Activated naive CD8-positive, alpha-beta T cell (primary cell): ENCODE measurements at regions not wholly inside any gene's neighbourhood (a gene's known extent, or its start where the extent isn't known, plus 50 kb on each side); places are given as distances from the start of the nearest gene placed in this dataset.
"Not testable (repeated sequence)": the region's sequence is repeated elsewhere in the genome, so short reads cannot be mapped to it uniquely, and the experiment has no call there.

ENCODE experiments used
- H3K27ac Mint-ChIP-seq: one replicate; pipeline ENCODE4 v1.8.0; 2021; ENCODE audit warnings: mixed read lengths
- H3K27me3 Mint-ChIP-seq: one replicate; pipeline ENCODE4 v1.8.0; 2021; ENCODE audit warnings: mixed read lengths
- H3K36me3 Mint-ChIP-seq: one replicate; pipeline ENCODE4 v1.8.0; 2021; ENCODE audit warnings: mixed read lengths
- H3K4me1 Mint-ChIP-seq: one replicate; pipeline ENCODE4 v1.8.0; 2021; ENCODE audit warnings: low read depth, mixed read lengths
- H3K4me3 Mint-ChIP-seq: one replicate; pipeline ENCODE4 v1.8.0; 2021; ENCODE audit warnings: mild to moderate bottlenecking, mixed read lengths
- H3K9me3 Mint-ChIP-seq: one replicate; pipeline ENCODE4 v1.8.0; 2021; ENCODE audit warnings: low read depth, mixed read lengths

- no peaks in the 10 kb centered on the region for H3K27me3 Mint-ChIP-seq
- H3K27ac Mint-ChIP-seq, result no peak overlapping the region
- H3K4me1 Mint-ChIP-seq, result no peaks in the 10 kb centered on the region
- H3K36me3 Mint-ChIP-seq, result no peaks in the 10 kb centered on the region
- H3K4me3 Mint-ChIP-seq, result no peak overlapping the region
- peaks cover 24% of the 10 kb centered on the region for H3K9me3 Mint-ChIP-seq
Observed at GRCh38 chr16:61530697-61531096, 505.5 kb downstream of the CDH8 start.

DNA sequence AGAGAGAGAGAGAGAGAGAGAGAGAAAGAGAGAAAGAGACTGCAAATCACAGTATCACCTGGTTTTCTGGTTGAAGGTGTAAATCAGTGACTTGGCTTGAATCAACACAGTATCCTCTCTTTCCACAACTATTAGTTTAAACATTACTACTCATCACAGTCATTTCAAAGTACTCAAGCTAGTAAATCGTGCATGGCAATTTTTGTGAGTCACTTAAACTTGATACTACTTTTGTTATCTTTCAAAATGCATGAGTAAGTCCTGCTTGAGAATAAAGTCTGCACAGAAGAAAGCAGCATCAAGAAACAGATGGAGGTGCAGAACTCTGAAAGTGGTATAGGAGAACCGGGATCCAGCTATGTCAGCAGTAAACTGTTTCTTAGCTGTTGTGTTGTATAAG lies 535.4 kb downstream of the CDH8 start:
- H3K36me3 Mint-ChIP-seq, result no peaks in the 10 kb centered on the region
- no peaks in the 10 kb centered on the region for H3K27me3 Mint-ChIP-seq
- no peaks in the 10 kb centered on the region for H3K4me1 Mint-ChIP-seq
- peaks cover 3% of the 10 kb centered on the region for H3K9me3 Mint-ChIP-seq
- H3K27ac Mint-ChIP-seq, result no peak overlapping the region
- H3K4me3 Mint-ChIP-seq, result no peak overlapping the region

- H3K36me3 Mint-ChIP-seq, result no peaks in the 10 kb centered on the region
- no peak overlapping the region for H3K4me3 Mint-ChIP-seq
- H3K9me3 Mint-ChIP-seq, result peaks cover 24% of the 10 kb centered on the region
- H3K27me3 Mint-ChIP-seq, result no peaks in the 10 kb centered on the region
- H3K4me1 Mint-ChIP-seq, result no peaks in the 10 kb centered on the region
- no peak overlapping the region for H3K27ac Mint-ChIP-seq
Observed at GRCh38 chr16:61480250-61480649, 556.0 kb downstream of the CDH8 start.

- Mint-ChIP-seq H3K4me3 (no peak overlapping the region), H3K4me1 (no peaks in the 10 kb centered on the region), H3K36me3 (no peaks in the 10 kb centered on the region), H3K9me3 (peaks cover 10% of the 10 kb centered on the region), H3K27ac (no peak overlapping the region), H3K27me3 (no peaks in the 10 kb centered on the region)
Observed at GRCh38 chr16:61471737-61472136, 564.5 kb downstream of the CDH8 start.

GRCh38 chr16:61471023-61471422 lies 565.2 kb downstream of the CDH8 start:
- H3K27ac Mint-ChIP-seq, result no peak overlapping the region
- H3K4me3 Mint-ChIP-seq, result no peak overlapping the region
- H3K36me3 Mint-ChIP-seq, result no peaks in the 10 kb centered on the region
- no peaks in the 10 kb centered on the region for H3K27me3 Mint-ChIP-seq
- H3K9me3 Mint-ChIP-seq, result peaks cover 14% of the 10 kb centered on the region
- H3K4me1 Mint-ChIP-seq, result no peaks in the 10 kb centered on the region

DNA sequence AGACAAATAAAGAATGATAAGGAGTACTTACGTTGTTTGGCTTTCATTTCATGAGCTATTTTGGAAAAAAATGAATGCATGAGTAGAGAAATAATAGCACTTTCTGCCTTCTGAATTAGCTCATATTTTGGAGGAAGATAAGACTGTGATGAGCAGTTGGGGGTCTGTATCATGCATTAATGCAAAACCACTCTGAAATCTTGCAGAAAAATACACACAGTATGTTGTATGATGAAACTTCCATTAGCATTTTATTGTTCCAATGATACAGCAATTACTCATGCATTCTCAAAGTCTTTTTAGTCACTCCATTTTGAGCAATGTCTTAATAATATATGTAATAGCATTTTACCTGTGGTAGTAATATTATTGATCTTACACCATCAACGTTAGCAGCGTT lies 571.0 kb downstream of the CDH8 start:
- no peak overlapping the region for H3K4me3 Mint-ChIP-seq
- H3K36me3 Mint-ChIP-seq, result no peaks in the 10 kb centered on the region
- peaks cover 18% of the 10 kb centered on the region for H3K9me3 Mint-ChIP-seq
- H3K4me1 Mint-ChIP-seq, result no peaks in the 10 kb centered on the region
- no peak overlapping the region for H3K27ac Mint-ChIP-seq
- no peaks in the 10 kb centered on the region for H3K27me3 Mint-ChIP-seq

DNA sequence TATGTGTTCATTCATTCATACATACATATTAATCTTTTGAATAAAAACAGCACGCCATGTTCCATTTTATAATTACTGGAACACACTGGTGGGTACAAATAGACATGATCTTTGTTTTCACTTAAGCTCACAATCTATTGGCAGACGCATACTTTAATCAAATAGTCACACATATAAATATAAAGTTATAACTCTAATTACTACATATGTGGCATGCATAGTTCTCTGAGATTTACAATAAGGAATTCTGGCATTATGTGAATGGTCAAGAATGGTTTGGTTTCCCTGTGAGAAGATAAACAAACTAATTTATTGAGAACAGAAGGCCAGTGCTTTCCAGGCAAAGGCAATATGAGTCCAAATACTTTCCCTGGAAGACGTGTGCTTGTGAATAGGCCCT lies 576.2 kb downstream of the CDH8 start:
- Mint-ChIP-seq H3K27ac (no peak overlapping the region), H3K36me3 (no peaks in the 10 kb centered on the region), H3K4me1 (no peaks in the 10 kb centered on the region), H3K4me3 (no peak overlapping the region), H3K27me3 (no peaks in the 10 kb centered on the region), H3K9me3 (peaks cover 25% of the 10 kb centered on the region)

DNA sequence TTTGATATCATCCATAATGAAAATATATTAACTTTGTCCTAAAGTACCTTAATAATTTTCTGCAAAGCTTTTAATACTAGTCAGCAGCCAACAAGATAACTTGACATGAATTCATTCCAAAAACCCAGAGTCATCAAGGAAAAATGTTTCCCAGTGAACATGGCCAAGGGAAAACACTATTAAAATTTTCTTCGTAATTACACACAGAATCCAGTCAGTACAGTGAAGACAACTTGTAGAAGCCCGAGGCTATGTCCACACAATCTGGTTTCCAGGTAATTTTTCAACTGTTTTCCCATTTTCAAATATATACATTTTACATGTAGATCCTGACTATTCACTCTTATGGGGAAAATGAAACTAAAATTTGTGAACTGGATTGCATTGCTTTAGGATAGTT lies 600.9 kb downstream of the CDH8 start:
- Mint-ChIP-seq H3K27ac (no peak overlapping the region), H3K9me3 (peaks cover 24% of the 10 kb centered on the region), H3K27me3 (no peaks in the 10 kb centered on the region), H3K4me1 (no peaks in the 10 kb centered on the region), H3K36me3 (no peaks in the 10 kb centered on the region), H3K4me3 (no peak overlapping the region)

DNA sequence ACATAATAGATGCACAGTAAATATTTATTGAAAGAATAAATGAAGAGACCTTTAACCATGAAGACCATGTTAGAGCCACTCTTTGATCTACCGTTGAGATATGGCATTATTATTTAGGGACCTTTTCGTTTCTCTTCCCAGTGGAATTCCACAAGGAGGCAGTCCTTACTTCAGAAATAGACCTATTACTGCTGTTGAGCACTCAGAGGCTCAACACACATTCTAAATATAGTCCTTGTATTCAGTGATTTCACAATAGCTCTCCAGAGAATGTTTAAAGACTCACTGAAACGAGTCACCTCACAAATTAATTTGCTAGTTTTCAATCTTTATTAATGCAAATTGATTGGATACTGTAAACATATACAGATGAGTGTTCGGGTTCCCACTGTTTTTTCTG lies 603.8 kb downstream of the CDH8 start:
- H3K4me1 Mint-ChIP-seq, result no peaks in the 10 kb centered on the region
- no peaks in the 10 kb centered on the region for H3K27me3 Mint-ChIP-seq
- no peak overlapping the region for H3K4me3 Mint-ChIP-seq
- no peak overlapping the region for H3K27ac Mint-ChIP-seq
- H3K9me3 Mint-ChIP-seq, result peaks cover 27% of the 10 kb centered on the region
- H3K36me3 Mint-ChIP-seq, result no peaks in the 10 kb centered on the region

- no peak overlapping the region for H3K27ac Mint-ChIP-seq
- H3K9me3 Mint-ChIP-seq, result peaks cover 21% of the 10 kb centered on the region
- no peaks in the 10 kb centered on the region for H3K36me3 Mint-ChIP-seq
- no peaks in the 10 kb centered on the region for H3K27me3 Mint-ChIP-seq
- no peak overlapping the region for H3K4me3 Mint-ChIP-seq
- no peaks in the 10 kb centered on the region for H3K4me1 Mint-ChIP-seq
Observed at GRCh38 chr16:61421111-61421510, 615.1 kb downstream of the CDH8 start.

GRCh38 chr16:61419791-61420190 lies 616.4 kb downstream of the CDH8 start:
- H3K36me3 Mint-ChIP-seq, result no peaks in the 10 kb centered on the region
- no peaks in the 10 kb centered on the region for H3K27me3 Mint-ChIP-seq
- H3K4me3 Mint-ChIP-seq, result no peak overlapping the region
- peaks cover 18% of the 10 kb centered on the region for H3K9me3 Mint-ChIP-seq
- no peak overlapping the region for H3K27ac Mint-ChIP-seq
- no peaks in the 10 kb centered on the region for H3K4me1 Mint-ChIP-seq

- not testable (repeated sequence) for H3K36me3 Mint-ChIP-seq, H3K4me3 Mint-ChIP-seq, H3K27ac Mint-ChIP-seq, H3K27me3 Mint-ChIP-seq, H3K4me1 Mint-ChIP-seq
- peaks cover 19% of the 10 kb centered on the region for H3K9me3 Mint-ChIP-seq
Observed at GRCh38 chr16:61418802-61419201, 617.4 kb downstream of the CDH8 start.

- peaks cover 19% of the 10 kb centered on the region for H3K9me3 Mint-ChIP-seq
- H3K36me3 Mint-ChIP-seq, result no peaks in the 10 kb centered on the region
- no peaks in the 10 kb centered on the region for H3K27me3 Mint-ChIP-seq
- H3K27ac Mint-ChIP-seq, result no peak overlapping the region
- no peak overlapping the region for H3K4me3 Mint-ChIP-seq
- no peaks in the 10 kb centered on the region for H3K4me1 Mint-ChIP-seq
Observed at GRCh38 chr16:61415126-61415525, 621.1 kb downstream of the CDH8 start.

- Mint-ChIP-seq H3K4me3 (no peak overlapping the region), H3K36me3 (no peaks in the 10 kb centered on the region), H3K4me1 (no peaks in the 10 kb centered on the region), H3K9me3 (peaks cover 20% of the 10 kb centered on the region), H3K27me3 (no peaks in the 10 kb centered on the region), H3K27ac (no peak overlapping the region)
Observed at GRCh38 chr16:61413021-61413420, 623.2 kb downstream of the CDH8 start.

DNA sequence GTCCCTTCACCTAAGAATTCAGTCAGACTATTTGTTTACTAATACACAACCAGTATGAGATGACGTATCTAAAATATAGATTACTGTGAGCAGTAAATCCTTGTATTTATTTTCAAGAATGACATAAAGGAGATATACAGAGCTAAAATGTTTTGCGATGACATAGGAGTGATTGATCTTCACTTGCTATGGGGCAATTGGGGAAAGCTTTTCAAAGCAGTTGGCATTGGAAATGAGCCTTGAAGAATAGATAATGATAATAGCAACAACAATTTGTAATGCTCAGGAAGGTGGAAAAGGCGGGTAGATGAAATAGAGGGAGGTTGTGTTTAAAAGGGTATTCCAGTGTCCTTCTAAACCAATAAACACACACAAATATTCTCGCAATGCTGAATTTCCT lies 623.7 kb downstream of the CDH8 start:
- Mint-ChIP-seq H3K4me1 (no peaks in the 10 kb centered on the region), H3K9me3 (peaks cover 20% of the 10 kb centered on the region), H3K27ac (no peak overlapping the region), H3K36me3 (no peaks in the 10 kb centered on the region), H3K27me3 (no peaks in the 10 kb centered on the region), H3K4me3 (no peak overlapping the region)

GRCh38 chr16:61409604-61410003 lies 626.6 kb downstream of the CDH8 start:
- Mint-ChIP-seq H3K27me3 (no peaks in the 10 kb centered on the region), H3K9me3 (peaks cover 22% of the 10 kb centered on the region), H3K36me3 (no peaks in the 10 kb centered on the region), H3K4me1 (no peaks in the 10 kb centered on the region), H3K27ac (no peak overlapping the region), H3K4me3 (no peak overlapping the region)

DNA sequence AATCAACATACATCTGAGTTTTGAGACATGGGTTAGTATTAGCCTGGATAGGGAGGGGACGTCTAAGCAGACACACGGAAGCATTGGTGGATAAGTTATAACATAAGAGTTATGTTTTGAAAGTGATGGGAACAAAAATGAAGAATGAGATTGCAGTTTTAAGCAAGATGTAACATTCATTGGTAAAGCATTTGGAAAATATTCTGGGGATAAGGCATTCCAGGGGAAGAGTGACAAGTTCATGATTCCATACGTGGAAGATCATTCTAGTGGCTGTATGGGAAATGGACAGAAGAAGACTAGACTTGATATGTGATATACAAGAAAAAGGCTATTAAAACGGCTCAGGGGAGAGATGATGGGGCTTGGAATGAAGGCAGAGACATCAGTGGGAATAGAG lies 632.9 kb downstream of the CDH8 start:
- no peaks in the 10 kb centered on the region for H3K36me3 Mint-ChIP-seq
- H3K4me3 Mint-ChIP-seq, result no peak overlapping the region
- H3K27ac Mint-ChIP-seq, result no peak overlapping the region
- H3K9me3 Mint-ChIP-seq, result peaks cover 16% of the 10 kb centered on the region
- H3K27me3 Mint-ChIP-seq, result no peaks in the 10 kb centered on the region
- H3K4me1 Mint-ChIP-seq, result no peaks in the 10 kb centered on the region
